ENCODE measurements at regions not wholly inside any gene's neighbourhood (a gene's known extent, or its start where the extent isn't known, plus 50 kb on each side); places are given as distances from the start of the nearest gene placed in this dataset.

DNA sequence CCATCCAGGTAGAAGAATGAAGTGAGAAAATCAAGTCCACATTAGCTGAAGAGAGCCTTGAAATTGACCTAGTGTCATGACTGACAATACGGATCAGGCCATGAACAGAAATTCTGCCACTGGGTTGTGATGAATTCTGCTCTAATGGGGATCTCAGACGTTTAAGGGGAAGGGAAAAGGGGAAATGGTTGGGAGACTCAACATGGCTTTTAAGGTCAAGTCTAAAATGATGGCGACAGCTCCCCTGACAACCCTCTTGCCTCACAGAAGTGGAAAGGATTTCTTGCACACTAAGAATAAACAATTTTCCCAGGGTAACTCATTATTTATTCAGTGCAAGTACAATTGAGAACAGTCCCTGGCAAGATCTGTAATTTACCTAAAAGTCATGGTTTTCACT lies 302.5 kb upstream of the ACVR2A start:
- H3K27ac Mint-ChIP-seq: no peak overlapping the region
- ATAC-seq (ENCODE audit: low read depth): no peak

DNA sequence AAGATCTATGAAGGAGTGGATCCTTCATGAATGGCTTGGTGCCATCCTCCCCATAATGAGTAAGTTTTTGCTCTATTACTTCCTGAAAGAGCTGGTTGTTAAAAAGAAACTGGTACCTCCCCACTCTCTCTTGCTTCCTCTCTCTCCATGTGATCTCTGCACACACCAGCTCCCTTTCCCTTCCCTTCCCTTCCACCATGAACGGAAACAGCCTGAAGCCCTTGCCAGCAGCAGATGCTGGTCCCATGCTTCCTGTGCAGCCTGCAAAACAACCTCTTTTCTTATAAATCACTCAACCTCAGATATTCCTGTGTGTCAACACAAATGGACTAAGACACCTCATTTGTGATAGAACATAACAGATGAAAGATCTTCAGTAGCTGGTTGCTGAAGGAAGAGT lies 303.5 kb upstream of the ACVR2A start:
- DNase-seq (no peak), ATAC-seq (ENCODE audit: low read depth) (no peak)
- Mint-ChIP-seq H3K9me3 (peaks cover 6% of the 10 kb centered on the region), H3K27ac (peak overlapping the region; percentile 60), H3K4me3 (no peak overlapping the region), H3K4me1 (peaks cover 17% of the 10 kb centered on the region), H3K27me3 (no peaks in the 10 kb centered on the region), H3K36me3 (peaks cover 7% of the 10 kb centered on the region)
- POLR2A ChIA-PET: no interaction called here

More for the DNA sequence above, 302.5 kb upstream of the ACVR2A start:
- POLR2A ChIA-PET: no interaction called here
- Mint-ChIP-seq H3K36me3 (peaks cover 7% of the 10 kb centered on the region), H3K27me3 (no peaks in the 10 kb centered on the region), H3K4me1 (peaks cover 18% of the 10 kb centered on the region), H3K4me3 (no peak overlapping the region), H3K9me3 (peaks cover 6% of the 10 kb centered on the region)
- no peak for DNase-seq

DNA sequence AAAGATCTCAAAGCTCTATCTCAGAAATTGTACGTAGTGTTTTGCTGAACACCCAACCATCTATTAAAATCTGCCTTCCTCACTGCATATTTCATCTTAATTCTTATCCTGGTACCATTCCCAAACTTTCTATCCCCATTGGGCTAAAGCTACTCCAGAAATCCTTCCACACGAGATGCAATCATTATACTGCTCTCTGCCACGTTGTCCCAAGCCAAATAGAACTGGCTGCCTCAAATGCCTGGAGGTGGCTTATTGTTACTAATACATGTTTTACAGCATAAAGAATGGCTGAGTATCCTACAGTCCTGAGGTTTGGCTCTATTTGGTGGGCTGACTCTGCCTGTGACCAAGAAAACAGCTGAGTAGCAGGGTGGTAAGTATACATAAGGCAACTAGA lies 306.0 kb upstream of the ACVR2A start:
- Mint-ChIP-seq H3K4me1 (peaks cover 4% of the 10 kb centered on the region), H3K27me3 (no peaks in the 10 kb centered on the region), H3K9me3 (peaks cover 2% of the 10 kb centered on the region), H3K4me3 (no peak overlapping the region), H3K27ac (no peak overlapping the region), H3K36me3 (peaks cover 4% of the 10 kb centered on the region)
- POLR2A ChIA-PET: no interaction called here
- ATAC-seq (ENCODE audit: low read depth) (no peak), DNase-seq (no peak)

DNA sequence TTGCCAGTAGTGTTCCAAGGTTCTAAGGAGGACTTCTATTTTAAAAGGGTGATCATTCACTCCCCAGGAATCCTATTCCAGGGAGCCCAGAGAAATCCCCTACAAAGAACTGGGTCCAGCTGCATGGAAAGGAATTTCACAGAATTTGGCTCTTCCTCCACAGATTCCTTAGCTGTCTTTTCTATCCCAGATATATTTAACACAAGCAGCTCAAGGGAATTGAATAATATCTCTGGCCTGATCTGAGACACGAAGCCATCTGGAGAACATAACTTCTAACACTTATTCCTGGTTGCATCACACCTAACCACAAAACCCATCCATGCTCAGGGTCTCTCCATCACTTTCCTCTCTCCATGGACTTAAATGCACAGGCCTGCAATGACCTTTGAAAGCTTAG lies 306.7 kb upstream of the ACVR2A start:
- Mint-ChIP-seq H3K4me3 (no peak overlapping the region), H3K9me3 (peaks cover 2% of the 10 kb centered on the region), H3K27me3 (no peaks in the 10 kb centered on the region), H3K36me3 (peaks cover 4% of the 10 kb centered on the region), H3K4me1 (peaks cover 4% of the 10 kb centered on the region), H3K27ac (no peak overlapping the region)
- no peak for DNase-seq
- POLR2A ChIA-PET: no interaction called here
- no peak for ATAC-seq (ENCODE audit: low read depth)

DNA sequence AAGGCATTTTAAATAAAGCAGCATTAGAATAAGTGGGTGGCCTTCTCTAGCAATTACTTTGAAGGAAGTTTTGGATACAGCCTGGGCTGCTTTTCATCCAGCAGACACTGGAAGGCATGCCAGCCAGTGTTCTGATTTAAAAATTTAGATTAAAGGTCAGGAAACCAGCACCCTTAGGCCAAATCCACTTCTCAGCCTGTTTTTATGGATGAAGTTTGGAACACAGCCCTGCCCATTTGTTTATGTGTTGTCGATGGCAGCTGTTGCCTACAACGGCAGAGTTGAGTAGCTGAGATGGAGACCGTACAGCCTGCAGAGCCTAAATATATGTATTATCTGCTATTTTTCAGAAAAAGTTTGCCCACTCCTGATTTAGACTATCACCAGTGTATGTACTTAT lies 313.6 kb upstream of the ACVR2A start:
- DNase-seq: no peak
- Mint-ChIP-seq H3K4me3 (no peak overlapping the region), H3K36me3 (no peaks in the 10 kb centered on the region), H3K9me3 (no peaks in the 10 kb centered on the region), H3K27me3 (no peaks in the 10 kb centered on the region), H3K27ac (no peak overlapping the region), H3K4me1 (no peaks in the 10 kb centered on the region)
- POLR2A ChIA-PET: interaction anchor here (0.5 kb wide), 1 partner anchor 92 kb away, joined by 3 read pairs; no protein-coding TSS in a partner anchor
- no peak for ATAC-seq (ENCODE audit: low read depth)

DNA sequence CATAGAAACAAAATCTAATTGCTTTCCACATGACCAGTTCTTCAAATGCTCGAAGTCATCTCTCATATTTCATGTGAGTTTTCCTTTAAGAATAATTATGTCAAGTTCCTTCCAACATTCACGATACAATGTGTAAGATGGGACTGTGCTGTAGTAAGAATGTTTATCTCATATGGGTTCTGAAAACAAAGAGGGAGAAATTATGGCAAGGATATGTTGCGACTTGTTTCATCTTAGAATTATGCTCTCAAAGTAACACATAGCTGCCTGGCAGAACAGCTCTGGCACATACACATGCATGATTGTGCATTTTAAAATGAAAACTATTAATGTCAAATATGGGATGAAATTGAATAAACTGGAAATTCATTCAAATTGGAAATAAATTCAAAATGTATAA lies 314.8 kb upstream of the ACVR2A start:
- DNase-seq: no peak
- H3K4me3 Mint-ChIP-seq: no peak overlapping the region
- H3K27me3 Mint-ChIP-seq: no peaks in the 10 kb centered on the region
- no peak for ATAC-seq (ENCODE audit: low read depth)
- H3K27ac Mint-ChIP-seq: no peak overlapping the region
- POLR2A ChIA-PET: no interaction called here
- no peaks in the 10 kb centered on the region for H3K36me3 Mint-ChIP-seq
- no peaks in the 10 kb centered on the region for H3K9me3 Mint-ChIP-seq
- H3K4me1 Mint-ChIP-seq: peaks cover 8% of the 10 kb centered on the region

DNA sequence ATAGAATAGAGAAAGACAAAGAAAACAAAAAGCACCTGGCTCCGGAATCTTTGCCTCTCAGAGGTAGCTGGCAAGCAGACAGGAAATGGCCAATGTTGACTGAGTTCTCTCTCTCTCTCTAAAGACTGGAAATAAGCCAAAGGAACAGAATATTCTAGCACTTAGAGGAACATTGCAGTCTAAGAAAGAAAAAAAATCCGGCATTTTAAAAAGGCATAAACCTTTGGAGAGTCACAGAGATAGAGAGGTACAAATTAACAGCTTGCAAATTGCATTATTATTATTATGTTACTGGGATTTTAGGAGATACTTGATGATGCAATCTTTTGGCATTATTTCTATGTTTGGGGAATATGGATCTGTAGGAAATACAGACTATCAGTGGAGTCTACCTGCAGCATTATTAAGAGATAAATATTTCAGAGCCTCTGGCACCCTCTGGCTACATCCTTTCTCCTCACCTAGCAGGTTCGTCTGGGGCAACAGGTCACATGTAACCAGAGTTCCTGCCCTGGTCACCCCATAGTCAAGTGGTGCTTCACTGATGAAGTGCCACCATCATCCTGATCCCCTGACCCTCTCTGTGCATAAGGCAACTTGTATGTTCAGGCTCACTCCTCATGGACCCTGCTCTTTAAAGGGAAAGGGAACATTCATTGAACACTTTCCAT lies 318.9 kb upstream of the ACVR2A start:
- H3K9me3 Mint-ChIP-seq: peaks cover 7% of the 10 kb centered on the region
- POLR2A ChIA-PET: interaction anchor here (0.7 kb wide), 1 partner anchor 28 kb away, joined by 3 read pairs; no protein-coding TSS in a partner anchor
- peaks cover 3% of the 10 kb centered on the region for H3K27me3 Mint-ChIP-seq
- DNase-seq: no peak
- H3K27ac Mint-ChIP-seq: peak overlapping the region; percentile 30
- H3K4me1 Mint-ChIP-seq: peaks cover 13% of the 10 kb centered on the region
- no peaks in the 10 kb centered on the region for H3K36me3 Mint-ChIP-seq
- H3K4me3 Mint-ChIP-seq: peak overlapping the region; percentile 6
- ATAC-seq (ENCODE audit: low read depth): peak; percentile 52

DNA sequence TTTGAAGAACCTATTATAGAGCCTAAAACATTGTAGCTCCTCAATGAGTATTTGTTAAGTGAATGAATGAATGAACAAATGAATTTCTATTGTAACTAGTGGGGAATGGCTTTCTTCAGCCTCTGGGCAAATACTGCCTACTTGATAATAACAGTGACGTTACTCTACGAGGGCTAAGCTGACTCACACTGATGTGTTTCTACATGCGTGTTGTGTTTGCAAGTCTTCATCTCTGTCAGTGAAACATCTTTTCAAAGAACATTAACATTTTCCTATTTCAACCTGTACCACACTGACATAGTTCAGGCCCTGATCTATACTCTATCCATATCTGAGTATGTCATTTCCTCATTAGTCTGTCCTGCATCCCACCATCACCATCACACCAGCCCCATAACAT lies 319.9 kb upstream of the ACVR2A start:
- Mint-ChIP-seq H3K36me3 (no peaks in the 10 kb centered on the region), H3K27me3 (peaks cover 3% of the 10 kb centered on the region), H3K4me3 (no peak overlapping the region), H3K4me1 (peaks cover 13% of the 10 kb centered on the region), H3K27ac (no peak overlapping the region), H3K9me3 (peaks cover 7% of the 10 kb centered on the region)
- POLR2A ChIA-PET: no interaction called here
- DNase-seq: no peak
- ATAC-seq (ENCODE audit: low read depth): no peak

DNA sequence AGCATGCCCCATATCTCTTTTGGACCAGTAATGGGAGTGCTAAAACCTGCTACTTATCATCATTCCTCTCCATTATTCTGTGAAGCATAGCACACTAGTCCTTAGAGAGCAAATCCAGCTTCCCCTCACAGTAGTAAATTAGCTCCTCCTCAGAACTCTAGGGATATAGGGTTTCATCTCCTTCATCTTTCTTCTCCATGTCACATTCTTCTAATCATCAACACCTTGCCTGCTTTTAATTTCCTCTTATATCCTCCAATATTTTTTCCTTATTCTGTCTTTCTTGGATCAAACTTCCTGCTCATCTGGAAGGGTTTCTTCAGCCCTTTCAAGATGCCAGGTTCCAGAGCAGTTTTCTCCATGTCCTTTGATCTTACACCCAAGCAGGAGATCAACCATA lies 321.4 kb upstream of the ACVR2A start:
- no peak for DNase-seq
- peaks cover 7% of the 10 kb centered on the region for H3K9me3 Mint-ChIP-seq
- no peak overlapping the region for H3K27ac Mint-ChIP-seq
- no peak overlapping the region for H3K4me3 Mint-ChIP-seq
- H3K4me1 Mint-ChIP-seq: peaks cover 13% of the 10 kb centered on the region
- peaks cover 3% of the 10 kb centered on the region for H3K27me3 Mint-ChIP-seq
- H3K36me3 Mint-ChIP-seq: no peaks in the 10 kb centered on the region
- POLR2A ChIA-PET: no interaction called here
- ATAC-seq (ENCODE audit: low read depth): no peak

DNA sequence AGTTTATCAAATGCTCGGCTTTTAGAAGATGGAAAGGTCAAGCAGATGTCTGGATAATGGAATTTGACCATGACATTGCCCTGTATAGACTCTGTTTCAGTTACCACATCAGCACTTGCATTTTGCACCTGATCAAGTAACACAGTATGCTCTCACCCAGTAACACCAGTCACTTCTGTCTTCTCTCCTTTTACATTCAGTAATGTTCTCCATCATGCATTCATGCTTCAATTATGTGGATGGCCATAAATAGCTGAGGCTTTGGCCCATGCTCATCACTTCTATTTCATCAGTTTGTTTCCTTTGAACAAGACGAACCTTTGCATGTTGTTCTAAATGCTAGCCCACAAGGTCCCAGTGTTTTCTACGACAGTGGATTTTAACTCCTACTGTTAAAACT lies 322.9 kb upstream of the ACVR2A start:
- Mint-ChIP-seq H3K27ac (no peak overlapping the region), H3K27me3 (peaks cover 3% of the 10 kb centered on the region), H3K9me3 (peaks cover 11% of the 10 kb centered on the region), H3K4me3 (no peak overlapping the region), H3K36me3 (peaks cover 4% of the 10 kb centered on the region), H3K4me1 (peaks cover 13% of the 10 kb centered on the region)
- POLR2A ChIA-PET: no interaction called here
- DNase-seq (no peak), ATAC-seq (ENCODE audit: low read depth) (no peak)

DNA sequence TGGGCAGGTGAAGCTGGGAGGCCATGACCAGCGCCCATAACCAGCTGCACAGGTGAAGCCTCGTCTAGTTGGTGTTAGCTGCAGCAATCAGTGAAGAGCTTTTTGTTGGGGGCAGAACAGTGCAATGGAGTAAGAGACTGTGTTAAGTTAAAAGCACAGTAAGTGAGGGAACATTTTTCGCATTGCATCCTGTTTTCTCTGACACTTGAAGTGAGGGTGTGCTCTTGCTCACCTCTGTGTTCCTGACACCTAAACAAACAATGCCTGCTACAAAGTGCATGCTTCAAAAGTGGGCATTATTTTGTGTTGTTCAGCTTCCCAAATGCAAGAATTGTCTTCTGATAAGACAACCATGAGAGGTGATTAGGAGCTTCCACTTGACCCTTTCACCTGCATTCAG lies 324.0 kb upstream of the ACVR2A start:
- H3K4me1 Mint-ChIP-seq: peaks cover 9% of the 10 kb centered on the region
- no peak overlapping the region for H3K27ac Mint-ChIP-seq
- H3K36me3 Mint-ChIP-seq: peaks cover 7% of the 10 kb centered on the region
- H3K4me3 Mint-ChIP-seq: no peak overlapping the region
- peaks cover 14% of the 10 kb centered on the region for H3K9me3 Mint-ChIP-seq
- POLR2A ChIA-PET: no interaction called here
- no peak for ATAC-seq (ENCODE audit: low read depth)
- DNase-seq: no peak
- peaks cover 3% of the 10 kb centered on the region for H3K27me3 Mint-ChIP-seq

DNA sequence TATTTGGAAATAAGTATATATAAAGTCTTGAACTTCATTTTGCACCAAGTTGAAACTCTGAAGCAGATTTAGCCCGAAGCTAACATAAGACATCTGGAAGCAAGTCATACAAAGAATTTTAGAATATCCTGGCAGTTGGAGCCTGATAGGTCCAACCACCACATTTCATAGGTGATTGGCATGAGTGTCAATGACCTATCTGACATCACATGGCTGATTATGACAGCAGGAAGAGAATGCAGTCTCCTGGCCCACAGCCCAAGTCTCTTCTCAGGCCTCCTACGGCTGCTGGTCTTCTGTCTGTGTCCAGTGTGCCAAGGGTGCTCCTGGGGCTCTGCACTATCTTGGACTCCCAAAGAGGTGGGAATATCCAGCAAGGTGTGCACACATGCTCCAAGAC lies 325.7 kb upstream of the ACVR2A start:
- Mint-ChIP-seq H3K27ac (no peak overlapping the region), H3K4me3 (no peak overlapping the region), H3K36me3 (peaks cover 7% of the 10 kb centered on the region), H3K27me3 (peaks cover 3% of the 10 kb centered on the region), H3K9me3 (peaks cover 11% of the 10 kb centered on the region), H3K4me1 (peaks cover 3% of the 10 kb centered on the region)
- no peak for ATAC-seq (ENCODE audit: low read depth)
- POLR2A ChIA-PET: no interaction called here
- no peak for DNase-seq

DNA sequence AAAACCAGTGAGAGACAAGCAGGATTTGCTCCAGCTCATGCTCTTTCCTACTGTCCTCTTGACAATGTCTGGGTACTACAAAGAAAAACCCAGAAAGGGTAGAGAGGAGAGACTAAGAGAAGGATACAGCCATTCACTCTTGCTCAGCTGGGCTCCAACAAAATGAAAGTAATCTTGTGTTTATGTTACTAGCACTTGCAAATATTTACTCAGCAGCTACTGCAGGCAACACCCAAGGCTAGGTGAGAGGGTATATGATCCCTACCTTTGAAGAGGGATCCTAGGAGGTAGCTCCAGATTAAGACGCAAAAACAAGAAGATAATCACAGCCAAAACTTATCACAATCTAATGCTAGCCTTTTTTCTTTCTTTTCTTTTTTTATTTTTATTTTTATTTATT lies 329.6 kb upstream of the ACVR2A start:
- Mint-ChIP-seq H3K27ac (no peak overlapping the region), H3K4me1 (peaks cover 9% of the 10 kb centered on the region), H3K36me3 (peaks cover 7% of the 10 kb centered on the region), H3K4me3 (no peak overlapping the region), H3K27me3 (peaks cover 5% of the 10 kb centered on the region), H3K9me3 (peaks cover 8% of the 10 kb centered on the region)
- no peak for DNase-seq
- no peak for ATAC-seq (ENCODE audit: low read depth)
- POLR2A ChIA-PET: no interaction called here

DNA sequence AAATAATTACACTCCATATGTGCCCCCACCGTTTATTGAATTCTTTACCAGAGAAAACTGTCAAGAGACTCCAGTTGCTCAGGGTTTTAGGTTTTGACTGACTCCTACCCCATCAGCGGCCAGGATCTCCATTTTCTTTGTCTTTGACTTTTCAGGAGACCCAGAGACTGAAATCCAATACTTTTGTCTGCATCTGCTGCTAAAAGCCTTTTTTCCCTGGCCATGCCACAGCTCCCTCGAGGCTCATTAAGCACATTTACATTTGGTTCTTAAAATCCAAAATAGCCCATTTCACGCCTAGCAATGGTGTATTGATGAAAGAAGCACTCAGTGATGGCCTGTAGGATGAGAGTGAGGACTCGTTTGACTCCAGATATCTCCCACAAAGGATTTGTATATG lies 332.6 kb upstream of the ACVR2A start:
- Mint-ChIP-seq H3K4me3 (no peak overlapping the region), H3K27ac (no peak overlapping the region), H3K9me3 (peaks cover 6% of the 10 kb centered on the region), H3K27me3 (peaks cover 5% of the 10 kb centered on the region), H3K36me3 (peaks cover 7% of the 10 kb centered on the region), H3K4me1 (peaks cover 10% of the 10 kb centered on the region)
- POLR2A ChIA-PET: no interaction called here
- ATAC-seq (ENCODE audit: low read depth) (no peak), DNase-seq (no peak)

Measured in activated naive CD8-positive, alpha-beta T cell treated with anti-CD3 and anti-CD28 coated beads, Interleukin-2, amount 10 ng/mL, durations not matched to agents 7 days and 5 days (primary cell).